Neural crest cell (in vitro differentiated cells): ENCODE measurements at regions not wholly inside any gene's neighbourhood (a gene's known extent, or its start where the extent isn't known, plus 50 kb on each side); places are given as distances from the start of the nearest gene placed in this dataset.
"Not testable (repeated sequence)": the region's sequence is repeated elsewhere in the genome, so short reads cannot be mapped to it uniquely, and the experiment has no call there.

Experiments used
- DNase-seq: peaks from one replicate; pipeline ENCODE4 v3.0.0; 2021; ENCODE audit warnings: low read depth, mixed read lengths, low spot score
- H3K27ac Mint-ChIP-seq: one replicate; pipeline ENCODE4 v1.8.0; 2021; ENCODE audit warnings: mild to moderate bottlenecking, mixed read lengths; ENCODE audit not compliant: unreplicated experiment
- H3K27me3 Mint-ChIP-seq: 2 replicates; pipeline ENCODE4 v1.8.0; 2021; ENCODE audit warnings: low read depth, mild to moderate bottlenecking, mixed read lengths
- H3K36me3 Mint-ChIP-seq: 2 replicates; pipeline ENCODE4 v1.8.0; 2021; ENCODE audit warnings: low read depth, mild to moderate bottlenecking, mixed read lengths
- H3K4me1 Mint-ChIP-seq: 2 replicates; pipeline ENCODE4 v1.8.0; 2021; ENCODE audit warnings: mixed read lengths
- H3K4me3 Mint-ChIP-seq: one replicate; pipeline ENCODE4 v1.8.0; 2021; ENCODE audit warnings: mild to moderate bottlenecking, mixed read lengths
- H3K9me3 Mint-ChIP-seq: 2 replicates; pipeline ENCODE4 v1.8.0; 2021; ENCODE audit warnings: mixed read lengths
- CTCF ChIP-seq: fragments of 200-600 bp; sonication (generic); conservative IDR thresholded peaks from 2 replicates; pipeline ENCODE4 v1.5.0; 2021; ENCODE audit warnings: antibody characterized with exemption, mild to moderate bottlenecking

GRCh38 chr21:31786164-31786920 lies 54.4 kb upstream of the SCAF4 start:
- H3K27ac Mint-ChIP-seq: no peak overlapping the region
- H3K4me1 Mint-ChIP-seq: peaks cover 5% of the 10 kb centered on the region
- H3K9me3 Mint-ChIP-seq: peaks cover 7% of the 10 kb centered on the region
- TF ChIP-seq CTCF: no peak
- no peaks in the 10 kb centered on the region for H3K36me3 Mint-ChIP-seq
- H3K27me3 Mint-ChIP-seq: peaks cover 2% of the 10 kb centered on the region
- no peak for DNase-seq
- no peak overlapping the region for H3K4me3 Mint-ChIP-seq

GRCh38 chr21:31785237-31786163 lies 53.6 kb upstream of the SCAF4 start:
- H3K27me3 Mint-ChIP-seq, H3K36me3 Mint-ChIP-seq, H3K9me3 Mint-ChIP-seq, H3K4me1 Mint-ChIP-seq, H3K27ac Mint-ChIP-seq, H3K4me3 Mint-ChIP-seq: not testable (repeated sequence)
- peak; percentile 89 for TF ChIP-seq CTCF
- DNase-seq: peak; percentile 84

- peaks cover 2% of the 10 kb centered on the region for H3K27me3 Mint-ChIP-seq
- peaks cover 4% of the 10 kb centered on the region for H3K9me3 Mint-ChIP-seq
- TF ChIP-seq CTCF: no peak
- DNase-seq: no peak
- no peak overlapping the region for H3K4me3 Mint-ChIP-seq
- H3K4me1 Mint-ChIP-seq: peaks cover 5% of the 10 kb centered on the region
- H3K27ac Mint-ChIP-seq: no peak overlapping the region
- H3K36me3 Mint-ChIP-seq: no peaks in the 10 kb centered on the region
Measured at GRCh38 chr21:31781737-31782136, 49.8 kb upstream of the SCAF4 start.
